Osteocyte (in vitro differentiated cells): ENCODE measurements at regions not wholly inside any gene's neighbourhood (a gene's known extent, or its start where the extent isn't known, plus 50 kb on each side); places are given as distances from the start of the nearest gene placed in this dataset.

ENCODE experiments used
- DNase-seq: peaks from one replicate; pipeline ENCODE4 v3.0.0; 2021; ENCODE audit warnings: mixed read lengths; ENCODE audit not compliant: unreplicated experiment; ENCODE audit errors: extremely low spot score
- H3K27ac Mint-ChIP-seq: one replicate; pipeline ENCODE4 v1.8.0; 2021; ENCODE audit warnings: mild to moderate bottlenecking, mixed read lengths; ENCODE audit not compliant: unreplicated experiment
- H3K27me3 Mint-ChIP-seq: one replicate; pipeline ENCODE4 v1.8.0; 2021; ENCODE audit warnings: mixed read lengths; ENCODE audit not compliant: unreplicated experiment
- H3K36me3 Mint-ChIP-seq: one replicate; pipeline ENCODE4 v1.8.0; 2021; ENCODE audit warnings: mixed read lengths; ENCODE audit not compliant: unreplicated experiment
- H3K4me1 Mint-ChIP-seq: one replicate; pipeline ENCODE4 v1.8.0; 2021; ENCODE audit warnings: mixed read lengths; ENCODE audit not compliant: unreplicated experiment
- H3K4me3 Mint-ChIP-seq: one replicate; pipeline ENCODE4 v1.8.0; 2021; ENCODE audit warnings: mild to moderate bottlenecking, moderate library complexity, mixed read lengths; ENCODE audit not compliant: unreplicated experiment
- H3K9me3 Mint-ChIP-seq: one replicate; pipeline ENCODE4 v1.8.0; 2021; ENCODE audit warnings: mixed read lengths; ENCODE audit not compliant: unreplicated experiment
- CTCF ChIP-seq: fragments of 200-600 bp; sonication (generic); IDR thresholded peaks from 2 replicates; pipeline ENCODE4 v1.5.0; 2021; ENCODE audit warnings: antibody characterized with exemption, mild to moderate bottlenecking, moderate library complexity

GRCh38 chr9:99425923-99426842 lies 204.1 kb downstream of the SEC61B start:
- no peaks in the 10 kb centered on the region for H3K27me3 Mint-ChIP-seq
- no peak overlapping the region for H3K27ac Mint-ChIP-seq
- no peak overlapping the region for H3K4me3 Mint-ChIP-seq
- no peaks in the 10 kb centered on the region for H3K36me3 Mint-ChIP-seq
- H3K4me1 Mint-ChIP-seq = peaks cover 10% of the 10 kb centered on the region
- no peak for TF ChIP-seq CTCF
- no peak for DNase-seq
- H3K9me3 Mint-ChIP-seq = peaks cover 13% of the 10 kb centered on the region

DNA sequence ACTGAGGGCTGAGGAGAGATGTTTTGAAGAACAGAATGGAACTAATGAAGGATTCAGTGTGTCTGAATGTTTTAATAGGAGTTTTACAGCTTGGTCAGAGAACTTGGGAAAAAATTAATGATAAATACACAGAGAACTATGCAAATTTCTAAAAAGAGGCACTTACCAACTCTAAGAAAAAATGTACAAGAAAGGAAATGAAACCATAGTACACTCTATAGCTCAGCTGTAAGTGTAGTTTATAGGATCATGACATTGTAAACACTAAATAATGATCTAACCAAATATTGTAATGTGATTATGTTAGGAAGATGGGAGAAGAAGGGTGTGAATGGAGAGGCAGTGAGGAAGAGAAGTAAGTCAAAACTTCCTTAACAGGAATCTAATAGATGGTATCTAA lies 205.2 kb downstream of the SEC61B start:
- no peak for DNase-seq
- no peaks in the 10 kb centered on the region for H3K27me3 Mint-ChIP-seq
- TF ChIP-seq CTCF = no peak
- H3K4me3 Mint-ChIP-seq = no peak overlapping the region
- H3K9me3 Mint-ChIP-seq = peaks cover 13% of the 10 kb centered on the region
- H3K27ac Mint-ChIP-seq = no peak overlapping the region
- peaks cover 20% of the 10 kb centered on the region for H3K4me1 Mint-ChIP-seq
- no peaks in the 10 kb centered on the region for H3K36me3 Mint-ChIP-seq

GRCh38 chr9:99430301-99430700 lies 208.2 kb downstream of the SEC61B start:
- Mint-ChIP-seq H3K4me1 (peaks cover 48% of the 10 kb centered on the region), H3K36me3 (no peaks in the 10 kb centered on the region), H3K27me3 (no peaks in the 10 kb centered on the region), H3K27ac (peak overlapping the region; percentile 29), H3K9me3 (peaks cover 13% of the 10 kb centered on the region), H3K4me3 (no peak overlapping the region)
- no peak for DNase-seq
- TF ChIP-seq CTCF = no peak

- no peaks in the 10 kb centered on the region for H3K36me3 Mint-ChIP-seq
- no peaks in the 10 kb centered on the region for H3K27me3 Mint-ChIP-seq
- TF ChIP-seq CTCF = no peak
- H3K27ac Mint-ChIP-seq = peak overlapping the region; percentile 36
- DNase-seq = no peak
- H3K9me3 Mint-ChIP-seq = peaks cover 13% of the 10 kb centered on the region
- H3K4me1 Mint-ChIP-seq = peaks cover 50% of the 10 kb centered on the region
- no peak overlapping the region for H3K4me3 Mint-ChIP-seq
Measured at GRCh38 chr9:99431103-99431502, 209.0 kb downstream of the SEC61B start.

DNA sequence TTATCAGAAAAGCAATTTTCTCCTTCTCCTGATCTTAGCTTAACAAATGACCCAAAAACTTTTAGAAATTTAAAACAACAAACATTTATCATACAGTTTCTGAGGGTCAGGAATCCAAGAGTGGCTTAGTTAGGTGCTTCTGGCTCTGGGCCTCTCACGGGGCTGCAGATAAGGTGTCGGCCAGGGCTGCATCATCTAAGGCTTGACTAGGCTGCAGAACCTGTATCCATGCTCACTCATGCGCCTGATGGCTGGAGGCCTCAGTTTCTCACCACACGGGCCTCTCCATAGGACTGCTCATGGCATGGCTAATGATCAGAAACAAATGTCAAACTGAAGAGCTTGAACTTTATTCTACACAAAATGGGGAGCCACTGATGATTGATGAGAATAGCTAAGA lies 210.0 kb downstream of the SEC61B start:
- no peak for TF ChIP-seq CTCF
- peaks cover 10% of the 10 kb centered on the region for H3K9me3 Mint-ChIP-seq
- peaks cover 50% of the 10 kb centered on the region for H3K4me1 Mint-ChIP-seq
- H3K36me3 Mint-ChIP-seq = no peaks in the 10 kb centered on the region
- no peak for DNase-seq
- H3K4me3 Mint-ChIP-seq = no peak overlapping the region
- no peaks in the 10 kb centered on the region for H3K27me3 Mint-ChIP-seq
- peak overlapping the region; percentile 36 for H3K27ac Mint-ChIP-seq
